IPS DF 4.7 (cell line): ENCODE measurements at regions not wholly inside any gene's neighbourhood (a gene's known extent, or its start where the extent isn't known, plus 50 kb on each side); places are given as distances from the start of the nearest gene placed in this dataset.
"Not testable (repeated sequence)": the region's sequence is repeated elsewhere in the genome, so short reads cannot be mapped to it uniquely, and the experiment has no call there.

Experiments used
- DNase-seq: peaks from one replicate; pipeline ENCODE4 v3.0.0-alpha.2; 2013; ENCODE audit warnings: low spot score; ENCODE audit errors: extremely low read depth

DNA sequence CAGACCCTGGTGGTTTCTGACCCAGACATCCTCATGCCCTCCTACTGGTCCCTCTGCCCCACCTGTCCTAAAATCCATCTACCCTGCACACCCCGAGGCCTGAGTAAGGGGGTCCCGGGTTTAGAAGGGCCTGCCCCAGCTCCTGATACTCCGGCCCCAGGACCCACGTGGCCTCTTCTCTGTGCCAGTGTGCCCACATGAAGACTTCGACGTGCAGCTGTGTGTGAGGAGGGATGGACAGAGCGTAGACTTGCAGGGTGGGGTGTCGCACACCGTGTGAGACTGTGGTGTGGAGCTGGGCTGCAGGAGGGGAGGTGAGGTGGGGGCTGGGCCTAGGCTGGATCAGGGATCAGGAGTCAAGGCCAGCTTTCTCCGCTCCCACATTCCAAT, 461.1 kb downstream of the PTPRU start:
- no peak for DNase-seq

- DNase-seq, result no peak
Observed at GRCh38 chr1:29696656-29697390, 460.5 kb downstream of the PTPRU start.

DNA sequence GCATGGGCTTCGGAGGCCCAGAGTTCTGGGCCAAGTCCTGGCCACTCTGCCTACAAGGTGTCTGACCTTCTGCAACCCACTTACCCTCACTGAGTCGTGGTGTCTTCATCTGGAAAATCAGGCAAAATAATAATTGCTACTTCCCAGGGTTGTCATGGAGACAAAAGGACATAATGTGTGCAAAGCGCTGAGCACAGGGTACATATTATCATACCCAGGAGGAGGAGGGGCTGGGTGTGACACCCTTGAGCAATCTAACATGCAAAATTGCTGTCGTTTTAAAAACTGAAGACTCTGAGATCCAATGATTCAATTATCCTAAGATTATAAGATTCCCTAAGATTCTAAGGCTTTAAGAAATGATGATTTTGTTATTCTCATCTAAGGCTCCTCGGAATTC, 459.5 kb downstream of the PTPRU start:
- no peak for DNase-seq

DNA sequence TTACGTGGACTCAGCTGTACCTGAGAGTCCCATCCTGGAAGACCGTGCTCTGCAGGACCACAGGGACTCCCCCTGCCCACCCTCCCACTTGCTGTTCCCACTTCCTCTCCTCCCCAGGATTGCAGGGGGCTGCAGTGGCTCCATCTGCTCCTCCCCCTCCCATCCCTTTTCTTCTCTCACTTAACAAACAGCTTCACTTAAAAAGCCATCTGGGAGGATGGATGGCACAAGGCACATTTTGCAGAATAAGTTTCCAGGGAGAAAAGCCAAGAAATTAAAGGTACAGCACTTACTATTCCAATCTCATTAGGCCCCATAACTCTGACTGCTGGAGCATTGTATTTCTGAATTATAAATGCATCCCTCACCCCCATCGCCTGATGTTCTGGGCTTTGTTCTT, 458.7 kb downstream of the PTPRU start:
- no peak for DNase-seq

DNA sequence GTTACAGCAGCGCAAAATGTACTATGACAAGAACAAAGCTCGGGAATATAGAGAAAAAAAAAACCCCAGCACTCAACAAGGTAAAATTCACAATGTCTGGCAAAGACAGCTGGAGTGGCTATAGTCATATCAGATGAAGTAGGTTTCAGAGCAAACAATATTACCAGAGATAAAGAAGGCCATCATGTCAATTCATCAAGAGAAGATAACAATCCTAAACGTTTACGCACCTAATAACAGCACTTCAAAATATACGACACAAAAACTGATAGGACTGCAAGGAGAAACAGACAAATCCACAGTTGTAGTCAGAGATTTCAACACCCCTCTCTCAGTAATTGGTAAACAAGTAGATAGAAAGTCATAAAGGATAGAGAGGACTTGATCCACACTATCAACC, 455.2 kb downstream of the PTPRU start:
- DNase-seq, result no peak

DNA sequence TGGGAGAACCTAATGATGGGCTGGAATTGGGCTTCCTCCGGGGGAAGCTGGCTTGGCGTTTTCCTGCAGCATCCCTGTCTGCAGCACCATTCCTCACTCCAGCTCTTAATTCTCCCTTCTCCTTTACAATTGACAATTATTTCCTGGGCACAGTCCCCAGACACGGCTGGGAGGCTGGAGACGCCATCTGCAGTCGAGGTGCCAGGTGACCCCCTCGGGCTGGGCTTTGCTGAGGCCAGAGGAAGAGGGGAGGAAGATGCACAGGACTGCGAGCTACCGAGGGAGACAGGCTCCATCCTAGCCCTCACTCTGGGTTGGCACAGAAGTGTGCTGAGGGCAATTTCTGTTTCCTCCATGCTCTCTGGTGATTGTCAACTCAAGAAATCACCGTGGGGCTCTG, 453.8 kb downstream of the PTPRU start:
- no peak for DNase-seq

- DNase-seq, result no peak
Observed at GRCh38 chr1:29689372-29690030, 453.2 kb downstream of the PTPRU start.

- no peak for DNase-seq
Observed at GRCh38 chr1:29688471-29689365, 452.4 kb downstream of the PTPRU start.

DNA sequence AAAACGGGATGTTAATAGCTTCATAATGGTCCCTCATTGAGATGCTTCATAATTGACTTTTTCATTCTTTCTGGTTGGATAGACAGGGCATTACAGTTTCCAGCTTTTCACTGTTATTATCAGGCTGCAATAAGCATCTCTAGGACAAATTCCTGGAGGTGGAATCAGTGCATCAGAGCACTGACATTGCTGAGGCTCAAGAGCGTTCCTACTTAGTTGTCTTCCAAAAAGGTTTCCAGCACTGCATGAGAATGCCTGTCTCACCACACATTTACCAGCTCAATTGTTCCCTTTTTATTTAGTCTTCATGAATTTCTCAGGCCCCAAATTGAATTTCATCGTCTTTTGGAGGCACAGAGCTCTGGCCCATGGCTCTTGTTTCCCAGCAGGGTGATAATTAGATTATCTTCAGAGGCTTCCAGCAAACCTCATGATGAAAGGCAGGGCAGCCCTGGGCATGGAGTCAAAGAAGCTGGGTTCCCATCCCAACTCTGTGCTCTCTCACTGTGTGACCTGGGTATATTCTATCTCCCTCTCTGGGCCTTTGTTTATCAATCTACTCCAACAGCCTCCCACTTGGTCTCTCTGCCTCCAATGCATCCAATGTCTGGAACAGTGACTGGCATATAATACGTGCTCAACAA, 451.4 kb downstream of the PTPRU start:
- DNase-seq, result no peak

DNA sequence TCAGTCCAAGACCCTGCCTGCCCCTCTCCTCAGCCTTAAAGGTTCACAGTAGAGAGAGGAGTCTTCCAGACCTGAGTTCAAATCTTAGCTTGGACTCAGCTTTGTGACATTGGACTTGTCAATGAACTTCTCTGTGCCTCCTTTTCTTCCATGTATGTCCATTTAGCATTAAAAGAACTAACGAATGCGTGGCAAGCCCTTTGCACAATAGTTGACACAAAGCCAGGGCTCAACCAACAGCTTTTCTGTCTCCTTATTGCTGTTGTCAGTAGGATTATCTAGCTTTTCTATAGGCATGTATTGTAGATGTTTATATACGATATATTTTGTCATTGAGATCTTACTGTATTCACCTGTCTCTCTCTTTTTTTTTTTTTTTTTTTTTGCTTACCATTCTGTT, 450.8 kb downstream of the PTPRU start:
- DNase-seq, result no peak

- DNase-seq, result no peak
Observed at GRCh38 chr1:29686012-29686930, 449.9 kb downstream of the PTPRU start.

DNA sequence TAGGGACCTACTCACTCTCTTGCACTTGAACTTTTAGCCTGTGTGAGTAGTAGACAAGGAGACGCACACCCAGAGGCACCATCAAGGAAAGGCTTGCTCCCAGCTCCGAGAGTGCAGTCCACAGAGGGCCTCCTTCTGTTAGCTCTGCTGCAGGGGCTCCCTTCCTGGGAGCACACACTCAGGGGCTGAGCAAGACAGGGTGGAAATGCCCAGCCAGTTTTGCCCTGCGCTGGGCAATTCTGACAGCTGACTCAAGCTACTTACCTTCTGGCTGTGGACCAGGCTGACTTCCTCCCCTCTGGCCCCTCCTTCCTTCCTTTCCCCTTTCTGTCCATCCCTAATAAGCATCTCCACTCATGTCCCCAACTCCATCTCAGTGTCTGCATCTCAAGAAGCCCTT, 449.1 kb downstream of the PTPRU start:
- no peak for DNase-seq

DNA sequence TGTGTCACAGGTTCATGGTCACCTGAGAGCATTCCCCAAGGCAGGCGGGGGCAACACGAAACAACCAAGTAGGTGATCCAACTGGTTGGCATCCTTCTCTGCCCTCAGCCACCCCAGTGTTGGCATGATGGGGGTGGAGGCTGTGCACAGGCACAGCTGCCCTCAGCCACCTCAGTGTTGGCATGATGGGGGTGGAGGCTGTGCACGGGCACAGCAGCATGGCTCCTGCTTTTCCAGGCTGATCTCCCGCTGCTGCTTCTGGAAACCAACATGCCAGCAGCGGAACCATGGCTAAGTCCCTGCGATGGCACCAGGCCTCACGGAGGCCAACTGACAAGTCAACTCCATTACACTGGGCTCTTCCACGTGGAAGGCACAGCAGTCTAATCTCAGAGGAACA, 447.8 kb downstream of the PTPRU start:
- no peak for DNase-seq

DNA sequence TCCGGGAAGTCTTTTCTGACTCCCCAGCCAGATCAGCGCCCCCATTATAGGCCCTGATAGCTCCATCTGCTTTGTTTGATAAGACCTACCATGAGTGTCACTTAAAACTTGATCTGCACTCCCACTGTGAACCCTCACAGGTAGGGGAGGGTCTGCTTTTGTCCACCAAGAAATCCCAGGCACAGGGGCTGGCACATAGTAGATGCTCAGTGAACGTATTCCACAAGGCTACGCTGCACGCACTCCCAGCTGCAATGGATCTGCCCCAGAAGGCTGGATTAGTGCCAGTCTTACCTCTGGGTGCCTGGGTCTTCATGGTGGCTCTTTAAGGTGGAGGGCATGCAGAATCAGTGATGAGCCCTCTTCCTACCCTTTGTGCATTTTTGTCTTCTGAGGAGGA, 447.1 kb downstream of the PTPRU start:
- DNase-seq, result no peak

DNA sequence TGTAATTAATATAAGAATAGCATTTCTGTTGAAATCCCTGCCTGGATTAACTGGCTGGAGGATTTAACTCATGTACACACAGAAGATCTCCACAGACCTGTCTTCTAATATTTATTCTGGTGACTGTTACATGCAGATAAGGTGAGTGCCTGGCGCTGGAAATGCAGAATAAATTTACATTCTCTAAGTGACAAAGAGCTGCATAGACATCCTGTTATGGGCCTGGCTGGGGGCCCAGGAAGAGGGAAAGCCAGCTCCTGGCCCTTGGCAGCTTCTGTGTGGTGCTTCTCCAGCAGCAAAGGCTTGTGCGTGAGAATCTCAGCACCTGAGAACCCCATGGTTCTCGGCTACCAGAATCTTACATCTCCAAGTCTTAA, 446.6 kb downstream of the PTPRU start:
- no peak for DNase-seq

DNA sequence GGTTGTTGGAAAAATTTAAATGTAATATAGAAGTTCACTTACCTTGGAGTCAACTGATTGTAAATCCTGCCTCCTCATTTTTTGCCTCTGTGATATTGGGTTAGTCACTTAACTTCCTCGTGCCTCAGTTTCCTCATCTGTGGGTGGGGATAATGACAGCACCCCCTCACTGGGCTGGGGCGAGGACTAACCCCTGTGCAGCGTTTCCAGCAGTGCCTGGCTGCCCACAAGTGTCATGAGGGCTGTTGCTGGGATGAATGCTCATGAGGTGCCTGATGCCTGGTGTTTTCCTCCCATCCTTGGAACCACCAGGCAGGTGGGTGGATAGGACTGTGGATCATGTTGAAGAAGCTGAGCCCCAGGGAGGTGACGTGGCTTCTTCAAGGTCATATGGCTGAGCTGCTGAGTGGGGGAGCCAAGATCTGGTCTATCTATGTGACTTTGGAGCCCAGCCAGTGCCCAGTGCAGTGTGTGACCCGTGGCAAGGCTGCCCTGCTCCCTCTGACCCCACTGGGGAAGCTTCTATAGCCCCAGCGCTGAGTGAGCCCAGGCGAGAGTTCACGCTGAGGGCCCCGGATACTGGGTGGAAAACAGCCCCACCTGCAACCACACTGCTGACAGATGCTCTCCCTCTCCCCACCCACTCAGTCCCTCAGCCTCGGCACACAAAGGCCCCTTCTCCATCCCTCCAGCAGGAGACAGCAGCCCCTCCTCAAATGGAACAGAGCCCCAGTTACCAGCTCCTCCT, 446.0 kb downstream of the PTPRU start:
- no peak for DNase-seq

GRCh38 chr1:29681416-29681815, 445.1 kb downstream of the PTPRU start:
- DNase-seq, result not testable (repeated sequence)

DNA sequence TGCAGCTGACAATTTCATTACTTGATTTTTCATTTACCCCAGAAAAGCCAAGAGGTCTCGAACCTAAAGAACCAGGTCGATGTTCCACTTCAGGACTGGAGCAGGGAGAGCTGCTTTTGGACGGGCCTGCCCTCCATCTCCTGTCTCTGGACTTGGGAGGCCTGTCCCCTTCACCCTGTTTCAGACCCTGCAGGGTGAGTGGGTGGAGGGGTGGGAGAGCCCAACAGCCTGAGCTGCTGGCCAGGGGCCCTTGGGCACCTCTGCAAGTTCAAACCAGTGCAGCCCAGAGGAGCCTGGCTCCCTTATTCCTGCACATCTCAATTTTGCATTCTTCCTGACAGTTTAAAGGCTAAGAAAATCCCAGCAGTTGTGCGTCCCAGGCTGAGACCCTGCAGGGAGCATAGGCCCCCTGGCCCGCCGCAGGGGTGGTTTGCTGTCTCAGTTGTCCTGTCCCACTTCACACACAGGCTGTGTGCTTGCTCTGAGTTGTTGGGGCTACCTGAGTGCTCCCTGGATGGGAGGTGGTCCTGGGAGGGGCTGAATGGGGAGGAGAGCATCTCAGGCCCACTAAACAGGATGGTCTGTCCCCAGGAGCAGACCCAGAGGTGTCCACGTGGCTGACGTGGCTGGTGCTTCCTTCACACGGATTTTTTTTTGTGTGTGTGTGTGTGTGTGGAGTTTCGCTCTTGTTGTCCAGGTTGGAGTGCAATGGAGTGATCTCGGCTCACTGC, 443.7 kb downstream of the PTPRU start:
- no peak for DNase-seq

DNA sequence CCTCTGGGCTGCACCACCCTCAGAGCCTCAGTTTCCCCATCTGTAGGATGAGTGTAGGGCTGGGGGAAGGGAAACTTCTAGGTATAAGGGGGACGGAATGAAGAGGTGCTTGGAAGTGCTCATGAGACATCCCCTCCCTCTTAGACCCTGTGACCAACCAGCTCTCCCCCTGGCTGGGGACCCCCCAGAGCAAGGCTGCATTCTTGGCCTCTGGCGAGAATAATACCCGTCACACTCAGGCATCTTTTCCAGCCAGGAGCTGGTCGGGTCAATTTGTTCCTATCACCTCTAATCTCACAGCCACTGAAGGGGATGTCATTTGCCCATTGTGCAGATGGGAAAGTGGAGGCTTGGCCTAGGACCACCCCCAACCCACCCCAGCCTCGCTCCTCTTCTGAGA, 443.0 kb downstream of the PTPRU start:
- DNase-seq, result no peak
